Trophoblast cell (in vitro differentiated cells and primary cell): ENCODE measurements at regions not wholly inside any gene's neighbourhood (a gene's known extent, or its start where the extent isn't known, plus 50 kb on each side); places are given as distances from the start of the nearest gene placed in this dataset.

Experiments used
- DNase-seq, 2 donors: peaks; one replicate each; pipeline ENCODE4 v3.0.0-alpha.2; 2016
- H2AFZ ChIP-seq: 2 replicates; pipeline ENCODE4 v1.6.1; 2013; ENCODE audit warnings: low read length, moderate library complexity, mild to moderate bottlenecking; ENCODE audit not compliant: insufficient read depth, poor library complexity
- H2AK5ac ChIP-seq: 2 replicates; pipeline ENCODE4 v1.6.1; 2013; ENCODE audit warnings: mild to moderate bottlenecking, low read length
- H2BK120ac ChIP-seq: 2 replicates; pipeline ENCODE4 v1.6.1; 2013; ENCODE audit warnings: low read length, mild to moderate bottlenecking, moderate library complexity; ENCODE audit not compliant: insufficient read depth, poor library complexity
- H2BK12ac ChIP-seq: 2 replicates; pipeline ENCODE4 v1.6.1; 2013; ENCODE audit warnings: mild to moderate bottlenecking, low read length, moderate library complexity
- H2BK5ac ChIP-seq: 2 replicates; pipeline ENCODE4 v1.6.1; 2013; ENCODE audit warnings: low read length, low read depth, moderate library complexity, mild to moderate bottlenecking; ENCODE audit not compliant: poor library complexity
- H3K14ac ChIP-seq: 2 replicates; pipeline ENCODE4 v1.6.1; 2013; ENCODE audit warnings: mild to moderate bottlenecking, low read length
- H3K18ac ChIP-seq: 2 replicates; pipeline ENCODE4 v1.6.1; 2013; ENCODE audit warnings: mild to moderate bottlenecking, low read length
- H3K23ac ChIP-seq: 2 replicates; pipeline ENCODE4 v1.6.1; 2013; ENCODE audit warnings: low read length
- H3K27ac ChIP-seq: 2 replicates; pipeline ENCODE4 v1.5.1; 2013; ENCODE audit warnings: low read depth, mild to moderate bottlenecking, inconsistent platforms, low read length, moderate library complexity
- H3K27me3 ChIP-seq: 2 replicates; pipeline ENCODE4 v1.6.1; 2013; ENCODE audit warnings: inconsistent platforms, mild to moderate bottlenecking, low read length, moderate library complexity; ENCODE audit not compliant: insufficient read depth
- H3K36me3 ChIP-seq, 2 experiments: 1 replicate in 1 of 2; 2 replicates in 1 of 2; pipeline ENCODE4 v1.6.1; 2013; ENCODE audit warnings: low read length in 2 of 2, mild to moderate bottlenecking in 2 of 2, moderate library complexity in 1 of 2; ENCODE audit not compliant: insufficient read depth in 2 of 2, control insufficient read depth in 1 of 2
- H3K4ac ChIP-seq: 2 replicates; pipeline ENCODE4 v1.6.1; 2013; ENCODE audit warnings: low read depth, mild to moderate bottlenecking, low read length, moderate library complexity
- H3K4me1 ChIP-seq, 2 experiments: 1 replicate in 1 of 2; 2 replicates in 1 of 2; pipeline ENCODE4 v1.6.1; 2013; ENCODE audit warnings: low read length in 2 of 2, mild to moderate bottlenecking in 2 of 2, moderate library complexity in 1 of 2; ENCODE audit not compliant: insufficient read depth in 2 of 2, control insufficient read depth in 1 of 2
- H3K4me2 ChIP-seq: 2 replicates; pipeline ENCODE4 v1.6.1; 2013; ENCODE audit warnings: inconsistent platforms, mild to moderate bottlenecking, low read length, moderate library complexity
- H3K4me3 ChIP-seq: 2 replicates; pipeline ENCODE4 v1.5.1; 2013; ENCODE audit warnings: mild to moderate bottlenecking, low read depth, low read length, inconsistent platforms
- H3K79me1 ChIP-seq: one replicate; pipeline ENCODE4 v1.6.1; 2013; ENCODE audit warnings: low read length
- H3K79me2 ChIP-seq: 2 replicates; pipeline ENCODE4 v1.6.1; 2013; ENCODE audit warnings: low read length, mild to moderate bottlenecking; ENCODE audit not compliant: control insufficient read depth, insufficient read depth, poor library complexity
- H3K9ac ChIP-seq: 2 replicates; pipeline ENCODE4 v1.6.1; 2013; ENCODE audit warnings: mild to moderate bottlenecking, low read length
- H3K9me3 ChIP-seq: 2 replicates; pipeline ENCODE4 v1.6.1; 2013; ENCODE audit warnings: low read depth, mild to moderate bottlenecking, control low read depth, inconsistent platforms, low read length; ENCODE audit not compliant: insufficient read depth
- H4K12ac ChIP-seq: 2 replicates; pipeline ENCODE4 v1.6.1; 2013; ENCODE audit warnings: low read depth, mild to moderate bottlenecking, low read length, moderate library complexity
- H4K8ac ChIP-seq: 2 replicates; pipeline ENCODE4 v1.6.1; 2013; ENCODE audit warnings: low read depth, mild to moderate bottlenecking, low read length, moderate library complexity
- H4K91ac ChIP-seq: one replicate; pipeline ENCODE4 v1.6.1; 2013; ENCODE audit warnings: low read depth, mild to moderate bottlenecking, low read length, moderate library complexity
- WGBS: extraction: QIAGEN DNeasy Blood & Tissue Kit; methylation state at CpG from one replicate; pipeline ENCODE4 v1.1.7; 2013; ENCODE audit warnings: missing lambda C conversion rate; ENCODE audit not compliant: insufficient read length, insufficient coverage; ENCODE audit errors: extremely low coverage; 5-methylcytosine and 5-hydroxymethylcytosine counted together

GRCh38 chr20:5442101-5442500 lies 125.3 kb upstream of the PROKR2 start:
- DNase-seq = no peak
- Histone ChIP-seq H2AK5ac (no peak overlapping the region), H3K9me3 (no peaks in the 10 kb centered on the region), H3K27me3 (no peaks in the 10 kb centered on the region), H4K91ac (no peak overlapping the region), H3K27ac (no peak overlapping the region), H3K4me3 (no peak overlapping the region), H2AFZ (no peak overlapping the region), H3K4me2 (no peak overlapping the region), H2BK12ac (no peak overlapping the region), H2BK5ac (no peak overlapping the region), H4K12ac (no peak overlapping the region), H3K9ac (no peak overlapping the region), H3K18ac (no peak overlapping the region), H3K4ac (no peak overlapping the region), H2BK120ac (no peak overlapping the region), H3K14ac (no peak overlapping the region), H4K8ac (no peak overlapping the region), H3K36me3 (no peaks in the 10 kb centered on the region), H3K79me2 (no peaks in the 10 kb centered on the region), H3K4me1 (no peaks in the 10 kb centered on the region), H3K23ac (no peak overlapping the region), H3K79me1 (no peaks in the 10 kb centered on the region)
- WGBS = no CpG with 5 or more reads among the region's 5 CpGs

GRCh38 chr20:5434116-5434515 lies 117.4 kb upstream of the PROKR2 start:
- Histone ChIP-seq H3K36me3 (no peaks in the 10 kb centered on the region), H4K12ac (no peak overlapping the region), H3K14ac (no peak overlapping the region), H3K27me3 (no peaks in the 10 kb centered on the region), H2BK12ac (no peak overlapping the region), H3K79me2 (no peaks in the 10 kb centered on the region), H2BK120ac (no peak overlapping the region), H3K23ac (no peak overlapping the region), H4K8ac (no peak overlapping the region), H3K4ac (no peak overlapping the region), H3K18ac (no peak overlapping the region), H2AFZ (no peak overlapping the region), H3K9ac (no peak overlapping the region), H3K9me3 (no peaks in the 10 kb centered on the region), H3K4me2 (no peak overlapping the region), H3K4me3 (no peak overlapping the region), H2BK5ac (no peak overlapping the region), H3K4me1 (no peaks in the 10 kb centered on the region), H3K27ac (no peak overlapping the region), H2AK5ac (no peak overlapping the region), H3K79me1 (no peaks in the 10 kb centered on the region), H4K91ac (no peak overlapping the region)
- WGBS = no CpG with 5 or more reads among the region's 4 CpGs
- DNase-seq = no peak

- Histone ChIP-seq H3K27ac (no peak overlapping the region), H3K18ac (no peak overlapping the region), H3K79me2 (no peaks in the 10 kb centered on the region), H3K4me1 (no peaks in the 10 kb centered on the region), H2BK12ac (no peak overlapping the region), H3K27me3 (no peaks in the 10 kb centered on the region), H3K14ac (no peak overlapping the region), H3K4me3 (no peak overlapping the region), H3K23ac (no peak overlapping the region), H2BK5ac (no peak overlapping the region), H3K79me1 (no peaks in the 10 kb centered on the region), H4K91ac (no peak overlapping the region), H2BK120ac (no peak overlapping the region), H3K4ac (no peak overlapping the region), H4K12ac (no peak overlapping the region), H3K9ac (no peak overlapping the region), H3K36me3 (no peaks in the 10 kb centered on the region), H2AFZ (no peak overlapping the region), H4K8ac (no peak overlapping the region), H3K9me3 (no peaks in the 10 kb centered on the region), H3K4me2 (no peak overlapping the region), H2AK5ac (no peak overlapping the region)
- WGBS = no CpG with 5 or more reads among the region's 3 CpGs
- DNase-seq = no peak
Observed at GRCh38 chr20:5433352-5433751, 116.6 kb upstream of the PROKR2 start.

- no peaks in the 10 kb centered on the region for H3K27me3 ChIP-seq
- no peak for DNase-seq
- no peak overlapping the region for H4K91ac ChIP-seq
- H3K9me3 ChIP-seq = no peaks in the 10 kb centered on the region
- no peak overlapping the region for H2BK5ac ChIP-seq
- no peak overlapping the region for H3K4me2 ChIP-seq
- no peak overlapping the region for H2BK12ac ChIP-seq
- no peak overlapping the region for H2BK120ac ChIP-seq
- no peak overlapping the region for H3K4me3 ChIP-seq
- no peak overlapping the region for H2AFZ ChIP-seq
- no peak overlapping the region for H3K27ac ChIP-seq
- no peak overlapping the region for H4K8ac ChIP-seq
- no peaks in the 10 kb centered on the region for H3K36me3 ChIP-seq
- H4K12ac ChIP-seq = no peak overlapping the region
- H3K4ac ChIP-seq = no peak overlapping the region
- WGBS = no CpG with 5 or more reads among the region's 15 CpGs
- H3K79me1 ChIP-seq = no peaks in the 10 kb centered on the region
- no peak overlapping the region for H3K23ac ChIP-seq
- H3K14ac ChIP-seq = no peak overlapping the region
- H3K18ac ChIP-seq = no peak overlapping the region
- H3K4me1 ChIP-seq = no peaks in the 10 kb centered on the region
- no peak overlapping the region for H3K9ac ChIP-seq
- H2AK5ac ChIP-seq = no peak overlapping the region
- no peaks in the 10 kb centered on the region for H3K79me2 ChIP-seq
Observed at GRCh38 chr20:5432030-5432429, 115.3 kb upstream of the PROKR2 start.
